HepG2 (cell line): ENCODE measurements at regions not wholly inside any gene's neighbourhood (a gene's known extent, or its start where the extent isn't known, plus 50 kb on each side); places are given as distances from the start of the nearest gene placed in this dataset.

Experiments used
- FOXK2 ChIP-seq: fragments of 450-650 bp; IDR thresholded peaks from 2 replicates; pipeline ENCODE4 v1.6.1; 2016
- KIAA2018 ChIP-seq: sonication (generic); formaldehyde crosslinking; IDR thresholded peaks from 2 replicates; pipeline ENCODE4 v1.5.0; 2020; ENCODE audit warnings: mild to moderate bottlenecking, missing genetic modification reagents, borderline replicate concordance
- KMT2A ChIP-seq: sonication (generic); formaldehyde crosslinking; IDR thresholded peaks from 2 replicates; pipeline ENCODE4 v1.4.0; 2020; ENCODE audit warnings: missing genetic modification reagents
- KMT2B ChIP-seq: IDR thresholded peaks from 2 replicates; pipeline ENCODE4 v1.6.1; 2016; ENCODE audit warnings: missing genetic modification reagents, missing compliant biosample characterization
- MAFG ChIP-seq: sonication (generic); formaldehyde crosslinking; IDR thresholded peaks from 2 replicates; pipeline ENCODE4 v1.5.1; 2020; ENCODE audit warnings: mild to moderate bottlenecking, missing genetic modification reagents
- PATZ1 ChIP-seq: sonication (generic); formaldehyde crosslinking; IDR thresholded peaks from 2 replicates; pipeline ENCODE4 v1.4.0; 2020; ENCODE audit warnings: missing genetic modification reagents
- RORA ChIP-seq: sonication (generic); formaldehyde crosslinking; IDR thresholded peaks from 2 replicates; pipeline ENCODE4 v1.5.0; 2020; ENCODE audit warnings: mild to moderate bottlenecking, missing genetic modification reagents, moderate library complexity
- SAP130 ChIP-seq: IDR thresholded peaks from 2 replicates; pipeline ENCODE4 v1.6.1; 2016; ENCODE audit warnings: low read depth
- SPEN ChIP-seq: sonication (generic); formaldehyde crosslinking; IDR thresholded peaks from 2 replicates; pipeline ENCODE4 v1.5.1; 2020; ENCODE audit warnings: low read depth, mild to moderate bottlenecking, missing genetic modification reagents
- TP53 ChIP-seq: sonication (generic); formaldehyde crosslinking; conservative IDR thresholded peaks from 2 replicates; pipeline ENCODE4 v1.4.0; 2020; ENCODE audit warnings: missing genetic modification reagents
- ZBTB2 ChIP-seq: sonication (generic); formaldehyde crosslinking; IDR thresholded peaks from 2 replicates; pipeline ENCODE4 v1.8.0; 2022; ENCODE audit warnings: low read depth, missing genetic modification reagents
- ZNF556 ChIP-seq: sonication (generic); formaldehyde crosslinking; IDR thresholded peaks from 2 replicates; pipeline ENCODE4 v1.4.0; 2020; ENCODE audit warnings: mild to moderate bottlenecking, missing genetic modification reagents, borderline replicate concordance
- ZNF577 ChIP-seq: sonication (generic); formaldehyde crosslinking; IDR thresholded peaks from 2 replicates; pipeline ENCODE4 v1.4.0; 2020; ENCODE audit warnings: mild to moderate bottlenecking, low read depth, missing genetic modification reagents, borderline replicate concordance
- ZNF616 ChIP-seq: sonication (generic); formaldehyde crosslinking; IDR thresholded peaks from 2 replicates; pipeline ENCODE4 v1.5.0; 2020; ENCODE audit warnings: low read depth, mild to moderate bottlenecking, missing genetic modification reagents
- ZNF678 ChIP-seq: sonication (generic); formaldehyde crosslinking; IDR thresholded peaks from 2 replicates; pipeline ENCODE4 v1.4.0; 2020; ENCODE audit warnings: mild to moderate bottlenecking, missing genetic modification reagents
- ZNF740 ChIP-seq: sonication (generic); formaldehyde crosslinking; IDR thresholded peaks from 2 replicates; pipeline ENCODE4 v1.4.0; 2020; ENCODE audit warnings: missing genetic modification reagents
- ZNF839 ChIP-seq: sonication (generic); formaldehyde crosslinking; IDR thresholded peaks from 2 replicates; pipeline ENCODE4 v1.4.0; 2020; ENCODE audit warnings: missing genetic modification reagents, mild to moderate bottlenecking, borderline replicate concordance

DNA sequence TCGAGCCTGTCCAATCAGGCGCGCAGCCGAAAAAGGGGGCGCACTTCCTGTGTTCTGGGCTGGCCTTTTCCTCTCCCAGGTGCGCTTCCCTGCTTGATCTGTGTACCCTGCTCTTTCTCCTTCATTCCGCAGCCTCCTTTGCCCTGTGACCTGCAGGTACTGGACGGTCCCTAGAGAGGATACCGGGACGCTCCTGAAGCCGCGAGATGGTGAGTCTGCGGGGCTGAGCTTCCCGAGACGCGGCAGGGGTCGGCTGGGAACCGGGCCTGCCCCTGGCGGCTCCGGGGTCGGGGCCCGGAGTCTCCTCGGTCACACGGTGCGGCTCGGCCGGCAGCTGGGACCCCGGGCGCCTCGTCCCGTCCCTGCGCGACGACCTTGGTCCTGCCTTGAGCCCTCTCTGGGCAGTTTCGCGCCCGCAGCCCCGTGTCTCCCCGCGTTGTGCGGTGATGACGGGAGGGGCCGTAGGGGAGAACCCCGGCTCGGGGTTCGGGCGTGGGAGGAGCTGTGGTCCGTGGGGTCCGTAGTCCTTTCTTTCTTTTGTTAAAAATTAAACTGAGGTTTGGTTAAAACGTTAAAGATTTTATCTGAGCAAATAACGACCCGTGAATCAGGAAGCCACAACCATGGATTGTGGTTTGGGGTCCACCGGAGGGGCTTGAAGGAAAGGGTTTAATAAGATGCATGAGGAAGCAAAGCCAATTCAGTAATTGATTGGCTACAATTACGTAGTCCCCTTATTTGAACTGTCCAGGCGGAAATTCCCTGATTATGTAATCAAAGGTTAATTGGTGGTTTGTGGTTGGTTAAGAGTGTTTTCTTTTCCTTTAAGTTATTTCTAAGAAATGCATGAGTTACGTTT lies 172.8 kb upstream of the ZNF267 start (continued):
- TF ChIP-seq KIAA2018 (CRISPR knock-in tag), result peak; percentile 71; the same call in 1 of the 2 replicates
- no peak for TF ChIP-seq FOXK2
- TF ChIP-seq ZNF740 (CRISPR knock-in tag), result no peak
- TF ChIP-seq ZNF678 (CRISPR knock-in tag), result peak; percentile 93
- peak; percentile 79; the same call in 1 of the 2 replicates for TF ChIP-seq ZNF839 (CRISPR knock-in tag)
- peak; percentile 63 for TF ChIP-seq KMT2A (CRISPR knock-in tag)
- peak; percentile 52; the same call in 1 of the 2 replicates for TF ChIP-seq ZNF556 (CRISPR knock-in tag)
- no peak for TF ChIP-seq KMT2B (CRISPR knock-in tag)
- peak; percentile 86 for TF ChIP-seq SPEN (CRISPR knock-in tag)
- TF ChIP-seq ZBTB2 (CRISPR knock-in tag), result peak; percentile 72
- TF ChIP-seq RORA (CRISPR knock-in tag), result no peak
- no peak for TF ChIP-seq ZNF577 (CRISPR knock-in tag)
- peak; percentile 81 for TF ChIP-seq PATZ1 (CRISPR knock-in tag)
- no peak for TF ChIP-seq MAFG
- 0 out of 2 replicates have a peak, but pooled peaks have one; percentile 16 for TF ChIP-seq TP53
- peak; percentile 68; the same call in 1 of the 2 replicates for TF ChIP-seq ZNF616 (CRISPR knock-in tag)
- peak; percentile 78 for TF ChIP-seq SAP130
